ENCODE measurements at regions not wholly inside any gene's neighbourhood (a gene's known extent, or its start where the extent isn't known, plus 50 kb on each side); places are given as distances from the start of the nearest gene placed in this dataset.

DNA sequence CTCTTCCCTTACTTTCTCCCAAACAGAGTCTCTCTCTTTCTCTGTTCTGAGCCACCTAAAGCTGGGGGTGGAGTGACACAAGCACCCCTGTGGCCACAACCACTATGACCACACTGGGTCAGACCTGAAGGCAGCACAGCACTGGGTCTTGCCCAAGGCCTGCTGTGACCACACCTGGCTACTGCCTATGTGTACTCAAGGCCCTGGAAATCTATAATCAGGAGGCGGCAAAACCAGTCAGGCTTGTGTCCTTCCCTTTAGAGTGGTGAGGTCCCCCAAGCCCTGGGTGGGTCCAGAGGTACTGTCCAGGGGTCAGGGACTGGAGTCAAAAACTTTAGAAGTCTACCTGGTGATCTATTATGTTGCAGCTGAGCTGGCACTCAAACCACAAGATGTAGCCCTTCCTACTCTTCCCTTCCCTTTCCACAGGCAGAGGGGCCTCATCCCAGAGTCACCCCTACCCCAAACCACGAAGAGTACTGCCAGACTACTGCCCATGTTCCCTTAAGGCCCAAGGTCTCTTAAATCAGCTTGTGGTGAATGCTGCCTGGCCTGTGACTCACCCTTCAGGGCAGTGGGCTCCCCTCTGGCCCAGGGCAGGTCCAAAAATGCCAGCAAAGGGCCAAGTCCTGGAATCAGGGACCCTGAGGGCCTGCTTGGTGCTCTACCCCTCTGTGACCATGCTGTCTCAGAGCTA, 179.8 kb upstream of the DYRK2 start:
- no peaks in the 10 kb centered on the region for H3K79me1 ChIP-seq (ENCODE audit: insufficient read depth, low read depth, low read length, poor library complexity, severe bottlenecking)
- no peaks in the 10 kb centered on the region for H3K9me3 ChIP-seq (ENCODE audit: control insufficient read depth, low read depth, low read length)
- no peak overlapping the region for H4K91ac ChIP-seq (ENCODE audit: insufficient read length, low read depth, low read length)
- no peak overlapping the region for H2BK5ac ChIP-seq (ENCODE audit: insufficient read length, low read length)
- no CpG with 5 or more reads among the region's 2 CpGs for WGBS (ENCODE audit: extremely low coverage, insufficient read length, low lambda C conversion rate)
- Mint-ChIP-seq H3K36me3 (ENCODE audit: insufficient read depth in 1 of 3, low read depth in 3 of 3) (no peaks in the 10 kb centered on the region), H3K4me1 (peaks cover 14 to 18% of the 10 kb centered on the region in 2 experiments), H3K27me3 (ENCODE audit: low read depth) (no peaks in the 10 kb centered on the region), H3K27ac (no peak overlapping the region), H3K4me3 (no peak overlapping the region), H3K9me3 (no peaks in the 10 kb centered on the region)
- H3K4me1 ChIP-seq (ENCODE audit: insufficient read depth, low read length) = peaks cover 3% of the 10 kb centered on the region; the same call in 1 of the 2 replicates
- H4K8ac ChIP-seq (replicated peaks; ENCODE audit: insufficient read length, low read depth, low read length) = no peak overlapping the region
- no peak overlapping the region for H2AFZ ChIP-seq (ENCODE audit: low read length)
- H3K4me2 ChIP-seq (ENCODE audit: insufficient read depth, insufficient read length, low read length) = no peak overlapping the region
- no peak overlapping the region for H2BK15ac ChIP-seq (ENCODE audit: low read depth, low read length)
- H3K23me2 ChIP-seq (ENCODE audit: insufficient read length, low read depth, low read length, poor library complexity, severe bottlenecking) = no peaks in the 10 kb centered on the region
- no peak overlapping the region for H3K4ac ChIP-seq (ENCODE audit: low read depth, low read length)
- no peak overlapping the region for H3K23ac ChIP-seq (ENCODE audit: insufficient read length, low read depth, low read length)
- no peak overlapping the region for H3K18ac ChIP-seq (ENCODE audit: insufficient read length, low read depth, low read length)
- H2BK20ac ChIP-seq (ENCODE audit: low read depth, low read length, poor library complexity, severe bottlenecking) = no peak overlapping the region
- no peak overlapping the region for H2BK120ac ChIP-seq (ENCODE audit: low read depth, low read length, poor library complexity, severe bottlenecking)
- no peaks in the 10 kb centered on the region for H3K79me2 ChIP-seq (ENCODE audit: insufficient read depth, low read length)
- H3K27me3 ChIP-seq (ENCODE audit: insufficient read depth, low read length) = no peaks in the 10 kb centered on the region
- no peak overlapping the region for H2BK12ac ChIP-seq (ENCODE audit: insufficient read length, low read depth, low read length)
- H3K27ac ChIP-seq (ENCODE audit: insufficient read length, low read depth, low read length) = no peak overlapping the region
- H3K14ac ChIP-seq (ENCODE audit: insufficient read depth, low read length) = no peak overlapping the region
- no peak overlapping the region for H4K5ac ChIP-seq (ENCODE audit: insufficient read length, low read depth, low read length)
- no peaks in the 10 kb centered on the region for H4K20me1 ChIP-seq (ENCODE audit: control insufficient read depth, insufficient read depth, insufficient read length)
- no peak overlapping the region for H3T11ph ChIP-seq (ENCODE audit: low read length)
- no peak for DNase-seq
- TF ChIP-seq, protein P1, sequence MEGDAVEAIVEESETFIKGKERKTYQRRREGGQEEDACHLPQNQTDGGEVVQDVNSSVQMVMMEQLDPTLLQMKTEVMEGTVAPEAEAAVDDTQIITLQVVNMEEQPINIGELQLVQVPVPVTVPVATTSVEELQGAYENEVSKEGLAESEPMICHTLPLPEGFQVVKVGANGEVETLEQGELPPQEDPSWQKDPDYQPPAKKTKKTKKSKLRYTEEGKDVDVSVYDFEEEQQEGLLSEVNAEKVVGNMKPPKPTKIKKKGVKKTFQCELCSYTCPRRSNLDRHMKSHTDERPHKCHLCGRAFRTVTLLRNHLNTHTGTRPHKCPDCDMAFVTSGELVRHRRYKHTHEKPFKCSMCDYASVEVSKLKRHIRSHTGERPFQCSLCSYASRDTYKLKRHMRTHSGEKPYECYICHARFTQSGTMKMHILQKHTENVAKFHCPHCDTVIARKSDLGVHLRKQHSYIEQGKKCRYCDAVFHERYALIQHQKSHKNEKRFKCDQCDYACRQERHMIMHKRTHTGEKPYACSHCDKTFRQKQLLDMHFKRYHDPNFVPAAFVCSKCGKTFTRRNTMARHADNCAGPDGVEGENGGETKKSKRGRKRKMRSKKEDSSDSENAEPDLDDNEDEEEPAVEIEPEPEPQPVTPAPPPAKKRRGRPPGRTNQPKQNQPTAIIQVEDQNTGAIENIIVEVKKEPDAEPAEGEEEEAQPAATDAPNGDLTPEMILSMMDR (conservative IDR thresholded peaks at IDR 0.05) = no peak
- H2AK5ac ChIP-seq (ENCODE audit: insufficient read length, low read length) = no peak overlapping the region
- no peak overlapping the region for H3K56ac ChIP-seq (ENCODE audit: insufficient read length, low read depth, low read length)
- no peak overlapping the region for H3K9ac ChIP-seq (ENCODE audit: extremely low read depth, insufficient read length, low read length)
